Uterus (tissue), 2 donors: ENCODE measurements at regions not wholly inside any gene's neighbourhood (a gene's known extent, or its start where the extent isn't known, plus 50 kb on each side); places are given as distances from the start of the nearest gene placed in this dataset.

Source experiments
- POLR2A ChIP-seq, 2 donors: fragments of 450-650 bp; IDR thresholded peaks; one replicate each; pipeline ENCODE4 v1.6.1; 2016; ENCODE audit warnings: antibody characterized with exemption in 2 of 2, mild to moderate bottlenecking in 1 of 2, moderate library complexity in 1 of 2
- TF ChIP-seq, protein P1 (sequence below), 4 experiments: fragments of 200-600 bp in 2 of 4; fragments of 450-650 bp in 2 of 4; sonication (generic) in 2 of 4; IDR thresholded peaks; one replicate each; pipeline ENCODE4 v1.5.1; 2016 to 2019; ENCODE audit warnings: antibody characterized with exemption in 4 of 4, mild to moderate bottlenecking in 2 of 4, moderate library complexity in 1 of 4

DNA sequence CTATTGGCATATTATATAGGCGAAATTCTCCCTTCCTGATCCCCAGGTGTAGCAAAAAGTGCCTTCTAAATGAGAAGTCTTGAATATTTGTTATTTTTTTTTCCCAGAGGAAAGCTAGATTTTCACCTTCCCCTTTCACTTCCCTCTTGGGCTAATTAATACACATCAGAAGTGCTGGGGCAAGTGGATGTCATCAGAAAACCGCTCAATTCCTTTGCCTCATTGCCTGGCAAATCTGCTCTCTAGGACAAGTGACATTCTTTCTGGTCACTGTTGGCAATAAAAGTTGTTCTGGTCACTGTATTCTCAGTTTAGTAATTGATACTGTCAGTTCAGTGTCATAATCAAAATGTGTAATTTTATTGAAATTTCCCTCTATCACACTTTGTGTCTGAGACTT, 174.5 kb downstream of the ETNK1 start:
- TF ChIP-seq, protein P1, sequence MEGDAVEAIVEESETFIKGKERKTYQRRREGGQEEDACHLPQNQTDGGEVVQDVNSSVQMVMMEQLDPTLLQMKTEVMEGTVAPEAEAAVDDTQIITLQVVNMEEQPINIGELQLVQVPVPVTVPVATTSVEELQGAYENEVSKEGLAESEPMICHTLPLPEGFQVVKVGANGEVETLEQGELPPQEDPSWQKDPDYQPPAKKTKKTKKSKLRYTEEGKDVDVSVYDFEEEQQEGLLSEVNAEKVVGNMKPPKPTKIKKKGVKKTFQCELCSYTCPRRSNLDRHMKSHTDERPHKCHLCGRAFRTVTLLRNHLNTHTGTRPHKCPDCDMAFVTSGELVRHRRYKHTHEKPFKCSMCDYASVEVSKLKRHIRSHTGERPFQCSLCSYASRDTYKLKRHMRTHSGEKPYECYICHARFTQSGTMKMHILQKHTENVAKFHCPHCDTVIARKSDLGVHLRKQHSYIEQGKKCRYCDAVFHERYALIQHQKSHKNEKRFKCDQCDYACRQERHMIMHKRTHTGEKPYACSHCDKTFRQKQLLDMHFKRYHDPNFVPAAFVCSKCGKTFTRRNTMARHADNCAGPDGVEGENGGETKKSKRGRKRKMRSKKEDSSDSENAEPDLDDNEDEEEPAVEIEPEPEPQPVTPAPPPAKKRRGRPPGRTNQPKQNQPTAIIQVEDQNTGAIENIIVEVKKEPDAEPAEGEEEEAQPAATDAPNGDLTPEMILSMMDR (IDR thresholded peaks at IDR 0.05) = no peak
- TF ChIP-seq POLR2A (IDR thresholded peaks at IDR 0.05) = no peak
